Endometrial microvascular endothelial cells (primary cell): ENCODE measurements at regions not wholly inside any gene's neighbourhood (a gene's known extent, or its start where the extent isn't known, plus 50 kb on each side); places are given as distances from the start of the nearest gene placed in this dataset.

Experiments used
- in situ Hi-C: cut with HindIII; loops from 2 replicates; pipeline ENCODE4 v1.10.0; 2017; ENCODE audit warnings: low sequenced_read_pairs, low pct_unique_long_range_greater_than_20kb; ENCODE audit errors: inconsistent ontology term

GRCh38 chr12:4088451-4088850 lies 185.1 kb upstream of the CCND2 start:
- in situ Hi-C loops = no loop called here

- in situ Hi-C loops = no loop called here
Observed at GRCh38 chr12:4086481-4086880, 187.1 kb upstream of the CCND2 start.

DNA sequence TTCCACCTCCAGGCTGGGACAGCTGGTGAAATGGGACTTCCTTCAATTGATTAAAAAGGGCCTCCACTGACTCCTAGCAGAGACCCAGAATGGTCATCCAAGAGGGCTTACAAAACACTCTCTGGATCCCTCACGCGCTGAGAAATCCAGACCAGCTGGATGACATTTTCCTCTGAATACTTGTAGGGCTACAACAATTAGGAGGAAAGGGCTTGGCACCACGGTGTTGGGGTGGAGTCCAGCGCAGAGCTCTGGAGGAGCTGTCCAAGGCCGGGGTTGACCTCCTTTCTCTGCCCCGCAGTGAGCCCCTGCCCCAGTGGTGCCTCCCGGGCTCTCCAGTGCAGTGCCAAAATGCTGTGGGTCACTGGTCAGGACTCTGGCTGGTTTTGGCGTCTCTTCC lies 189.0 kb upstream of the CCND2 start:
- in situ Hi-C loops = no loop called here

DNA sequence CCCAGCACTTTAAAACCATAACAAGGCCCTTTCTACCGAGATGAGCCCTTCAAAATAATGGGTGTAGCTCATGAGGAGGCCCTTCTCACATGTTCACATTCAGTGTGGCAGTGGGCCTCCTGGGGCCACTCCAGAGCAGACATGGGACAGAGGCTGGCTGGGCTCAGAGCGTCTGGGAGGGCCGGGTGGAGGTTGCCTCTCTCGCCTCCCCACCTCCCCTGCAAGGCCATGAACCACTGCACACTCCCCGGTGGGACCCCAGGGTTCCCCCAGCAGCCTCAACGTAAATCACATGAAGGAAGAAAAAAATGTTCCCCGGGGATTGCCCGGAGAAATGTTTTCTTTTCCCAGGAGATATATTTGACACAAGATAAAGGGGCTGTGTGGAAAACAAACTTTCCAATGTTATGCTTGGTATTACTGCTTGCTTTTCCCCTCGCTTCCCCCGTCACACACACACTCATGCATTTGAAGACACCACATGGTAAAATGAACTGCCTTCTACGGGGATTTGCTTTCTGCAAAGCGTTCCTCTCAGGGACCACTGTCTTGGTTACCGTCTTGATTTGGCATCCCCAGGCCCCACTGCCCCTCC lies 190.7 kb upstream of the CCND2 start:
- in situ Hi-C loops = no loop called here

DNA sequence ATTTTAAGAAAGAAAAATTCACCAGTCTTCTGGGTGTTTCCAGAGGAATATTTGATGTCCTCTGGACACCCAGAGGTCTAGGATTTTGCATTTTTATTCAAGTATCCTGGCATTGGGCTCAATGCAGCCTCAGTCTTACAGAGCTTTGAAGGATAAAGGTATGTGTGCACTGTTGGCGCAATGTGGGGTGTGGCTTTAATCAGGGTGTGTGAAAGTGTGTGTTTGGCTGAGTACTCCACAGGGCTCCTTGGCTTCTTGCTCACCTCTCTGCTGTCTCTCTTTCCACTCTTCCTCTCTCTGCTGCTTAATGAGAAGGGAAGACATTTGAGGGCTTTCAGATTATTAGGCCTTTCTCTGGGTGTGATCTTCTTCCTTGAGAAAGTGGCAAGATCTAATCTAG lies 193.3 kb upstream of the CCND2 start:
- in situ Hi-C loops = no loop called here

DNA sequence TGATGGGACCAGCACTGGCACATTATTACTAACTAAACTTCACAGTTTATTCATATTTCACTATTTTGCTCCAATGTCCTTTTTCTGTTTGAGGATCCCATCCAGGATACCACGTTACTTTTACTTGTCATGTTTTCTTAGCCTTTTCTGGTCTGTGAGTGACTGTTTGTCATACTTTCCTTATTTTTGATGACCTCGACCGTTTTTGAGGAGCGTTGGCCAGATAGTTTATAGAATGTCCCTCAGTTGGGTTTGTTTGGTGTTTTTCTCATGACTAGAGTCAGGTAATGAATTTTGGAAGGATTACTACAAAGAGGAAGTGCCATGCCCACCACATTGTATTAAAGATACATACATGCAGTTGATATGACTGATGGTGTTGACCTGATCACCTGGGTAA lies 199.4 kb upstream of the CCND2 start:
- in situ Hi-C loops = no loop called here

- in situ Hi-C loops = no loop called here
Observed at GRCh38 chr12:4069670-4070010, 196.4 kb upstream of the PARP11 start.

GRCh38 chr12:4068981-4069669 lies 195.9 kb upstream of the PARP11 start:
- in situ Hi-C loops = no loop called here

- in situ Hi-C loops = no loop called here
Observed at GRCh38 chr12:4064008-4064407, 190.8 kb upstream of the PARP11 start.

- in situ Hi-C loops = no loop called here
Observed at GRCh38 chr12:4059898-4060568, 186.8 kb upstream of the PARP11 start.

DNA sequence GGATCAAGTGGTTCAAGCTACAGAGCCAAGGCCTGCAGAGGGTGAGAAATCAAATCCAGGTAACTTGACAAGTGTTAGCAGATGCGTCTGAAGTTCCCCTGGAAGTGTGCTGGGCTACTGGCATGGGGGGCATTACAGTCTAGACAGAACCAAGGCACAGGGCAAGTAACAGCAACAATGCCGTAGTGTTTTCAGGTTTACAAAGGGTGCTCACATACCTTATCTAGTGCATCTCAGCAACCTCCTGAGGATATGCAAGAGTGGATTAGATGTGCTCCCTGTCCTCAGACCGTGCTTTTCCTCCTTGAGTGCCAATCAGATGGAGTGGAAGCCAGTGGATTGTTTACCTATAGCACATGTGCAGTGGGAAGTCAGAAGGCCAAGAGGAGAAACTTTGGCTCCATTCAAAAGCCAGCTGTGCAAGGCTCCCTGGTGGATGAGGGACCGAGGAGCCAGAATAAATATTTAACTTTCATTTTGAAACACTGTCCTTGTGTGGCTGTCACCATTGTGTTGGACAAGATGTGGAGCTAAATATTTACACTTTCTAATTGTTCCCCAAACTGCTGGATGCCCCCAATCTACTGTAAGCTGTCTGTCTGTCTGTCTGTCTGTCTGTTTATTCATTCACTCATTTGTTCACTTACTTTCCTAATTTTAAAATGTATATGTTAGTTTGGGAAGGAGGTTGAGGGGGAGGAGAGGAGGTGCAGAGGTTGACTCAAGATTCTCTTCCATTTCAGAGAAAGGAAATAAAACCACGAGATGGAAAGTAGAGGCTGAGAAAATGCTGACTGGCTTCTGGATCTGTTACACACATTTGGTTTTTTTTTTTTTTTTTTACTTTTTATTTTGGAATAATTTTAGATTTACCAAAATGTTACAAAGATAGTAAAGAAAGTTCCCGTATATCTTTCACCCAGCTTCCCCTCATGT lies 184.0 kb upstream of the PARP11 start:
- in situ Hi-C loops = no loop called here

- in situ Hi-C loops = no loop called here
Observed at GRCh38 chr12:4054630-4055029, 181.4 kb upstream of the PARP11 start.

GRCh38 chr12:4052691-4053090 lies 179.5 kb upstream of the PARP11 start:
- in situ Hi-C loops = no loop called here

DNA sequence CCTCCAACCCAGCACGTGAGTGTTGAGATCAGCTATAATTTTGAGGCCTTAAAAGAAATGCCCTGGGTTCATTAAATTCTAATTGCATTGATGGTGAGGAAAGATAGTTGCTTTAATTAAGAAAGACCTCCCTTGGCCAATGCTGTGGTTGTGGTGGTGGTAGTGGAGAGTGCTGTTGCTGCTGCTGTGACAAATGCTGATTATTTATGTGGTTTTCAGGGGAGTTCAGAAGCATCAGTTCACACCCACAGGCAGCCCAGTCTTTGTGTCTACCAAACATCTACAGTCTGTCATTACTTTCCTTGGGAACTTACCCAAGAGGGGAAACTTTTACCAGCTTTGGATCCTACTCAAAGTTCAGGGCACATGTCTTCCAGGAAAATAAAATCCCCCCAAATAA lies 178.4 kb upstream of the PARP11 start:
- in situ Hi-C loops = no loop called here

- in situ Hi-C loops = no loop called here
Observed at GRCh38 chr12:4050340-4050739, 177.1 kb upstream of the PARP11 start.

DNA sequence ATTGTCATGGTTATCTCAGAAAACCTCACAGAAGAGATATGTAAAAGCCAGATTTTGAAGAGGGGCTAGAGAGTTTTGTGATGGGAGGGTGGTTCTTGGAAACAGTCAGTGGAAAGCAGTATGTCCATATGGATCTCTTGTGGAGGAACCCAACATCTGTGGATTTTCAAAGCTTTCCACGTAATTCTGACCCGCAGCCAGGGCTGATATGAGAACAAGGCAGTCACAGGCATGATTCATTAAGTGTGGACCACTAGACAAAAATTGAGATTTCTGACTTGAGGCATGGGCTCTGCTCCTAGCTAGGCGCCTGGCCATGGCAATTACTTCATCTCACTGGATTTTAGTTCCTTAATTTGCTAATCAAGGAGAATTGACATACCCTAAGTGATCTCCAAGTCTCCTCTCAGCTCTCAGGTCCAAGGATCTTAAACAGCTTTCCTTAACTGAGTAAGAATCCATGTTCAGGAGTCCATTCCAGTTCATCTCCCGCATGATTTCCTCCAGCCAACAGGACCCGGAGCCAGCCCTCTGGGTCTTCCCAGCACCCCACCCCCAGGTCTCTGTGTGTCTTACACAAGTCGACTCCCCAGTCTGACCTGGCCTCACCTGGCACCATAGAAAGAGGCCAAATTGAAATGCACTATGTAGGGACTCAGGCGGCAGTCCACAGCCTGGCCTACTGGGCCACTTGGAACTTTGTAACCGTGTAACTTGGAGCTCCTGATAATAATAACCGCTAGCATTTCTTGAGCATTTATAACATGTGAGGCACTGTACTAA lies 176.3 kb upstream of the PARP11 start:
- in situ Hi-C loops = no loop called here

DNA sequence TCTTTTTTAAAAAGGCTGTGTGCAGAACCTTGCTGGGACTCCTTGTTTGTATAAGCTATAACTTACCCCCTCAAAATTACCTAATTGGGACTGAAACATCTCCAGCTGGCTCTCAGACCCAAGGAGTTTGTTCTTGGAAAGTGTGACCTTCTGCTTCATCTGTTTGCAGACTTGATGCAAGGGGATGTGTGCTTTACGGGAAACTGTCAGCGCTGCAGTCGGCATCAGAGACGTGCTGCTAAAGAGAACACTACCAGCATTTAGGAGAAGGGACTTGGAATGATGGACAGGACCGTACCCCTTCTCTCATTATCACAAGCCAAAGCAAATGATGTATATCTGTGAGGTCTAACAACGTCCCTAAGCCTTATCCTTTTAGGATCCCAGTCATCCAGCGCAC lies 174.2 kb upstream of the PARP11 start:
- in situ Hi-C loops = no loop called here

DNA sequence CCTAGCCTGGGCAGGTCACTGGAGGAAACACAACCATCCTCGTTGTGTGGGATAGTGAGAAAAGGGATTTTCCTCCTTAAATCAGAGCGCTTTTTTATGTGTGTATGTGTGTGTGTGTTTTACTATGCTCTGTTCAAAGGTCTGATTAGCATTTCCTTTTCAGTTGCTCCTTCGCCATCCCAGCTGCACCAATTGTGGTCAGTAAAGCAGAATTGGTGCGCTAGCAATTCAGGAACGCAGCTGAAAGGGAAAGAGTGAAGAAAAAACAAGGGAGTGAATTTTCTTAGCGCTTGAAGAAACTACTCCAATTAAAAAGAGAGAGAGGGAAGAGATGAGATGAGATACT lies 173.3 kb upstream of the PARP11 start:
- in situ Hi-C loops = no loop called here
